Gastrocnemius medialis (tissue), 4 donors: ENCODE measurements at regions not wholly inside any gene's neighbourhood (a gene's known extent, or its start where the extent isn't known, plus 50 kb on each side); places are given as distances from the start of the nearest gene placed in this dataset.

Experiments
- CTCF ChIP-seq, 5 experiments: fragments of 450-650 bp in 3 of 5; fragments of 200-600 bp in 2 of 5; sonication (generic) in 2 of 5; IDR thresholded peaks in 4 of 5; conservative IDR thresholded peaks in 1 of 5; 1 replicate in 4 of 5; 2 replicates in 1 of 5; pipeline ENCODE4 v1.5.1; 2016 to 2019; ENCODE audit warnings: antibody characterized with exemption in 5 of 5, mild to moderate bottlenecking in 3 of 5, moderate library complexity in 3 of 5
- POLR2A ChIP-seq, 2 donors: fragments of 450-650 bp; IDR thresholded peaks; one replicate each; pipeline ENCODE4 v1.6.1; 2017; ENCODE audit warnings: antibody characterized with exemption in 2 of 2, mild to moderate bottlenecking in 2 of 2, moderate library complexity in 2 of 2

DNA sequence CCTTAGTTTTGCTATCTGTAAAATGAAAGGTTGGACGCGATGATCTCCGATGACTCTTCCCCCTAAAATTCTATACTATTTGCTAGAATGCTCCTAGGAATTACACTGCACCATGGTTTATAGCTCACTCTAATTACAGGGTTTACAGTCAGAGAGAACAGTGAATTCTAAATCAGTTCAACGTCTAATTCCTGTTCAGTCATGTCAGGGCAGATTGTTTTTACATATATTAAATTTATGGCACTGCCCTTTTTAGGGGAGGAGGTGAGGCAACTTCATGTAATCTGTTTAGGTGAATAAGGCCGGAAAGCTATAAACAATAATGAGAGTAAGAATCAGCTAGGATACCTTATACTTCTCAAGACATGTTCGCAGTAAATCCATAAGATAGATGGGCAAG is 293.9 kb downstream of the BAMBI start:
- TF ChIP-seq CTCF (IDR thresholded peaks at IDR 0.05 in 4 of 5, conservative IDR thresholded peaks at IDR 0.05 in 1 of 5), result no peak
- no peak for TF ChIP-seq POLR2A (IDR thresholded peaks at IDR 0.05)
